AG04450 (cell line): ENCODE measurements at regions not wholly inside any gene's neighbourhood (a gene's known extent, or its start where the extent isn't known, plus 50 kb on each side); places are given as distances from the start of the nearest gene placed in this dataset.

Experiments used
- CTCF ChIA-PET: fragments of 300-600, 350-600 bp; formaldehyde crosslinking; extraction: SDS; loops from one replicate; lab custom pipeline; 2022; ENCODE audit warnings: antibody characterized with exemption, inconsistent platforms; lab: Charles Lee
- POLR2A ChIA-PET: fragments of 350-600 bp; formaldehyde crosslinking; extraction: SDS; loops from one replicate; lab custom pipeline; 2021; ENCODE audit warnings: antibody characterized with exemption, inconsistent platforms; lab: Yijun Ruan, JAX
- DNase-seq: peaks from one replicate; pipeline ENCODE4 v3.0.0-alpha.2; 2011; ENCODE audit warnings: low read depth, low spot score
- H3K27ac ChIP-seq: one replicate; pipeline ENCODE4 v1.5.1; 2012; ENCODE audit warnings: low read depth, low read length, control low read depth
- H3K27me3 ChIP-seq: one replicate; pipeline ENCODE4 v1.6.0; 2012; ENCODE audit warnings: low read length; ENCODE audit not compliant: control insufficient read depth, insufficient read depth
- H3K4me3 ChIP-seq: 2 replicates; pipeline ENCODE4 v1.5.1; 2011; ENCODE audit warnings: mild to moderate bottlenecking, low read depth, low read length, control low read depth
- H3K9me3 ChIP-seq: 2 replicates; pipeline ENCODE4 v1.5.1; 2012; ENCODE audit warnings: low read length; ENCODE audit not compliant: control insufficient read depth, insufficient read depth
- CTCF ChIP-seq: IDR thresholded peaks from 2 replicates; pipeline ENCODE4 v1.5.1; 2011; ENCODE audit warnings: low read depth, low read length, control low read depth, inconsistent platforms

DNA sequence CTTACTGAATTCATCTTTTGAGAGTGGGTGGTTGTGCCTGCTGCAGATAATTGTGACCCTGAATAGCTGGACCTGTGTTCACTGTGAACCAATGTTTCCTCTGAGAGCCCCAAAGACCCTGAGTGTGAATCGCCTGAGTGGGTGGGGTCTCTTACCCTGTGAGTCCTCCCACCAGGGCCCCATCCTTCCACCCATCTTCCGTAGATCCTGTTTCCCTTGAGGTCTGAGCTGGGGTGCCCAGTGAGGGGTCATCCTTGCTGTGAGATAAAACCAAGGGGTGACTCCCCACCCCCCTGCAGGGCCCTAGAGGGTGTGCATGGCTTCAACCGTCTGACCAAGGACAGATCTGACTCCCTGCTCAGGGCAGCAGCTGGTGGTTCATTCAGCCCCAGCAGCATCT lies 78.0 kb upstream of the ZNF479 start:
- DNase-seq, result no peak
- TF ChIP-seq CTCF, result no peak
- H3K9me3 ChIP-seq, result peaks cover 75% of the 10 kb centered on the region
- CTCF ChIA-PET, result no interaction called here
- H3K4me3 ChIP-seq, result no peak overlapping the region
- POLR2A ChIA-PET, result no interaction called here
- no peaks in the 10 kb centered on the region for H3K27me3 ChIP-seq
- no peak overlapping the region for H3K27ac ChIP-seq

- H3K4me3 ChIP-seq, result no peak overlapping the region
- POLR2A ChIA-PET, result no interaction called here
- TF ChIP-seq CTCF, result no peak
Measured at GRCh38 chr7:57210871-57211270, 78.6 kb upstream of the ZNF479 start.

GRCh38 chr7:57211428-57212100 lies 79.3 kb upstream of the ZNF479 start:
- TF ChIP-seq CTCF, result no peak
- ChIA-PET CTCF (no interaction called here), POLR2A (no interaction called here)
- Histone ChIP-seq H3K9me3 (peaks cover 74% of the 10 kb centered on the region), H3K27me3 (no peaks in the 10 kb centered on the region), H3K27ac (no peak overlapping the region), H3K4me3 (no peak overlapping the region)
- DNase-seq, result no peak

More at GRCh38 chr7:57210871-57211270, 78.6 kb upstream of the ZNF479 start:
- DNase-seq, result no peak
- CTCF ChIA-PET, result no interaction called here
- no peak overlapping the region for H3K27ac ChIP-seq
- H3K27me3 ChIP-seq, result no peaks in the 10 kb centered on the region
- peaks cover 75% of the 10 kb centered on the region for H3K9me3 ChIP-seq

DNA sequence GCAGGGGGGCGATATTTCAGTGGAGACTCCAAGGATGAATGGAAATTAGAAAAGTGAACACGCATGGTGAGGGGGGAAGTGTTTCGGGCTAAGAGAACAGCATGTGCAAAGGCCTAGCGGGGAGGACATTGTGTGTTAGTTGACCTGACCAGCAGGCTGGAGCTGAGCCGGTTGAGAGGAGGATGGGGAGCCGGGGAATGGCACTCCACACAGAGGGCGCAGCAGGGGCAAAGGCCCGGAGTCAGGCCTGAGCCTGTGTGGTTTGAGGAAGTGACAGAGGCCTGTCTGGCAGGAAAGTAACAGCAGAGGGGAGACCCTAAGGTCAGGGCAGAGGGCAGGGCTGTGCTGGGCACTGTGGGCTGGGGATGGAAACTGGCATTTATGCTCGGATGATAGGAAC lies 83.2 kb upstream of the ZNF479 start:
- POLR2A ChIA-PET, result no interaction called here
- no peak overlapping the region for H3K27ac ChIP-seq
- no peak overlapping the region for H3K4me3 ChIP-seq
- CTCF ChIA-PET, result no interaction called here
- no peaks in the 10 kb centered on the region for H3K27me3 ChIP-seq
- no peak for TF ChIP-seq CTCF
- no peak for DNase-seq
- H3K9me3 ChIP-seq, result peaks cover 87% of the 10 kb centered on the region

DNA sequence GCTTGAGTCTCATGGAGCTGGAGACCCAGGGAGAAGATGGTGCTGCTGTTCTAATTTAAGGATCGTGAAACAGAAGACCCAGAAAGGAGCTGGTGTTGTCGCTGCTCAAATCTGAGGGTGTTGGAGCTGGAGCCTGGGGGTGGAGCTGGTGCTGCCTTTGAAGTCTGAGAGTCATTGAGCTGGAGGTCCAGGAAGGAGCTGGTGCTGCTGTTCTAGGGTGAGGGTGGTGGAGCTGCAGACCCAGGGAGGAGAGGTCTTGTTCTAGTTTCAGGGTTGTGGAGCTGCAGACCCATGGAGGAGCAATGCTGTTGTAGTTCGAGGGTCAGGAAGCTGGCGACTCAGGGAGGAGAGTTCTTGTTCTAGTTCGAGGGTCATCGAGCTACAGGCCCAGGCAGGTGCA lies 84.1 kb upstream of the ZNF479 start:
- H3K4me3 ChIP-seq, result no peak overlapping the region
- TF ChIP-seq CTCF, result no peak
- DNase-seq, result no peak
- CTCF ChIA-PET, result interaction anchor here (0.7 kb wide), 1 partner anchor 27 kb away, joined by 3 read pairs; no protein-coding TSS in a partner anchor
- H3K27ac ChIP-seq, result no peak overlapping the region
- peaks cover 87% of the 10 kb centered on the region for H3K9me3 ChIP-seq
- no peaks in the 10 kb centered on the region for H3K27me3 ChIP-seq
- POLR2A ChIA-PET, result no interaction called here
